Activated T-helper 17 cell treated with anti-CD3 and anti-CD28 coated beads, Interleukin-2, amount 50 U/mL, for 72 hours (primary cell): ENCODE measurements at regions not wholly inside any gene's neighbourhood (a gene's known extent, or its start where the extent isn't known, plus 50 kb on each side); places are given as distances from the start of the nearest gene placed in this dataset.
"Not testable (repeated sequence)": the region's sequence is repeated elsewhere in the genome, so short reads cannot be mapped to it uniquely, and the experiment has no call there.

ENCODE experiments used
- ATAC-seq: fragments of 150-1000 bp; cut with Tn5 transposase; replicated peaks from 2 replicates; pipeline ENCODE4 v1.10.0; 2021; ENCODE audit warnings: mild to moderate bottlenecking, moderate library complexity
- H3K27ac Mint-ChIP-seq: one replicate; pipeline ENCODE4 v1.8.0; 2022; ENCODE audit warnings: mixed read lengths
- H3K27me3 Mint-ChIP-seq: one replicate; pipeline ENCODE4 v1.8.0; 2022; ENCODE audit warnings: mixed read lengths
- H3K36me3 Mint-ChIP-seq: one replicate; pipeline ENCODE4 v1.8.0; 2022; ENCODE audit warnings: low read depth, mild to moderate bottlenecking, mixed read lengths
- H3K4me1 Mint-ChIP-seq: one replicate; pipeline ENCODE4 v1.8.0; 2022; ENCODE audit warnings: mixed read lengths
- H3K4me3 Mint-ChIP-seq: one replicate; pipeline ENCODE4 v1.8.0; 2022; ENCODE audit warnings: mild to moderate bottlenecking, mixed read lengths
- H3K9me3 Mint-ChIP-seq: one replicate; pipeline ENCODE4 v1.8.0; 2022; ENCODE audit warnings: mixed read lengths

DNA sequence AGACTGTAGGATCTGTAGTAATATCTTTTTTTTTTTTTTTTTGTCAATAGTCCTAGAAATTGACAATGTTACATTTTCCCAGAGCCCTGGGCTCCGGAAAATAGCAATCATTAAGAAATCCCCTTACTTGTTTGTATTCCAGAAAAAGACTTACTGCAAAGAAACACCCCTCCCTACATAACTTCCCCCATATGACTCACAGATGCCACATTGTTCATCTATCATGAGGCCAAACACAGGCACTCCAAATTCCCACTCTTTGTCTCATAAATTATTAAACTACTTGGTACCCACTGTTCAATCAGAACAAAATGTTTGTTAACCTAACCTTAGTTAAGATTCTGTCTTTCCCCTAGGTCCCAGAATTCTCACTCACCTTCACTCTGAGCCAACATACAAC lies 53.5 kb downstream of the TEX51 start:
- H3K4me1 Mint-ChIP-seq = no peaks in the 10 kb centered on the region
- H3K36me3 Mint-ChIP-seq = no peaks in the 10 kb centered on the region
- peaks cover 41% of the 10 kb centered on the region for H3K27me3 Mint-ChIP-seq
- H3K4me3 Mint-ChIP-seq = no peak overlapping the region
- no peak for ATAC-seq
- no peak overlapping the region for H3K27ac Mint-ChIP-seq
- no peaks in the 10 kb centered on the region for H3K9me3 Mint-ChIP-seq

DNA sequence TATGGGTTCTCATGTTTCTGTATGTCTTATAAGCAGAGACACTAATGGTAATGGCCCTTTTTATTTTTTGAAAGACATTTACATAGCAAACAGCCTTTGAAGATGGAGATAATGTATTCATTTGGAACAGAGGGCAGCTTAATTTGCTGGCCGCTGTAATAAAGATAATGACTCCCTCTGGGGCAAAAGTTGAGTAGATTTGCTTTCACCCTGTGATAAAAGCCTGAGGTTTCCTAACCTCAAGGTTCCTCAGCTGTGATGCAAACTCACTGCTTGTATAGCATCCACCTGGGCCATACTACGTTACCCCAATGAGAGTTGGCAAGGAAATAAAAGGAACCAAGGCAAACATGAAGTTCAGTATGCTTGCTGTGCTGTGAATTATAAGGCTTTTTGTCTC lies 54.8 kb downstream of the TEX51 start:
- no peaks in the 10 kb centered on the region for H3K36me3 Mint-ChIP-seq
- no peaks in the 10 kb centered on the region for H3K9me3 Mint-ChIP-seq
- H3K27ac Mint-ChIP-seq = no peak overlapping the region
- no peaks in the 10 kb centered on the region for H3K4me1 Mint-ChIP-seq
- H3K27me3 Mint-ChIP-seq = peaks cover 37% of the 10 kb centered on the region
- no peak overlapping the region for H3K4me3 Mint-ChIP-seq
- ATAC-seq = no peak

DNA sequence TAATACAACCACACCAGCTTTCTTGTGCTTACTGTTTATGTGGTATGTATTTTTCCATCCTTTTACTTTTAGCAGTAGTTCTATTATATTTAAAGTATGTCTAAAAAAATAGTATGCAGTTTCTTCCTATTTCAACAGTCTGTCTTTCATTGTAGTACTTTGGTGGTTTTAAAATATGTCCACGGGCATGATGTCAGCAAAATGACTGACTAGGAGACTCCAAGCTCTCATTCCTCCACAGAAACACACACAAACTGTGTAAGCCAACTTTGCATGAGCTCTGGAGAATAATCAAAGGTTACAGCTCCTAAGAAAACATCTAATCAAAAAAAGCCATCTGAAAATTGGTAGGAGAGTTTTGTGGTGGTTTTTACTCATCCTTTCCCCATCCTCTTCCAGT lies 56.1 kb downstream of the TEX51 start:
- Mint-ChIP-seq H3K4me3 (no peak overlapping the region), H3K27ac (no peak overlapping the region), H3K27me3 (peaks cover 47% of the 10 kb centered on the region), H3K9me3 (no peaks in the 10 kb centered on the region), H3K4me1 (no peaks in the 10 kb centered on the region), H3K36me3 (no peaks in the 10 kb centered on the region)
- ATAC-seq = no peak

- not testable (repeated sequence) for H3K4me3 Mint-ChIP-seq, H3K9me3 Mint-ChIP-seq, H3K36me3 Mint-ChIP-seq, H3K4me1 Mint-ChIP-seq, ATAC-seq, H3K27ac Mint-ChIP-seq
- peaks cover 60% of the 10 kb centered on the region for H3K27me3 Mint-ChIP-seq
These were observed 58.1 kb downstream of the TEX51 start for GRCh38 chr2:126956773-126957172.

DNA sequence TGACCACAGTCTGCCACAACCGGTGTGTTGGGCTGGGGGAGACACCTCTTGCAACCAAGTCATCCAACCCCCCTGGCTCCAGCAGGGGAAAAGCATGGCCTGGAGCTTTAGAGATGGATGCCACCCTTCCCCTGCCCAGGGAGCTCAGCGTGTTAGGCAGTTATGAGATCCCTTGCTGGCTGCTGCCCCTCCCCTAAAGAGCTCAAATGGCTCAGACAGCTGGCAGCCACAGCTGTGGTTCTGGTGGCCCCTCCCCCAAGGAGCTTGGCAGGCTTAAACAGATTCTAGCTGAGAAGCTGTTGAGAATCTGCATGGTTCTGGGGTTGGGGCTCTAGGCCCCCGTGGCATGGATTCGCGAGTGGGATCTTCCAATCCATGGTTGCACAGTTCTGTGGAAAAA lies 64.7 kb downstream of the TEX51 start:
- H3K9me3 Mint-ChIP-seq = peaks cover 5% of the 10 kb centered on the region
- H3K27ac Mint-ChIP-seq = no peak overlapping the region
- ATAC-seq = no peak
- H3K27me3 Mint-ChIP-seq = peaks cover 49% of the 10 kb centered on the region
- H3K36me3 Mint-ChIP-seq = no peaks in the 10 kb centered on the region
- no peaks in the 10 kb centered on the region for H3K4me1 Mint-ChIP-seq
- H3K4me3 Mint-ChIP-seq = no peak overlapping the region

- Mint-ChIP-seq H3K9me3 (no peaks in the 10 kb centered on the region), H3K4me1 (no peaks in the 10 kb centered on the region), H3K36me3 (no peaks in the 10 kb centered on the region), H3K27me3 (peaks cover 38% of the 10 kb centered on the region), H3K4me3 (no peak overlapping the region), H3K27ac (no peak overlapping the region)
- no peak for ATAC-seq
These were observed 67.9 kb downstream of the TEX51 start for GRCh38 chr2:126966601-126967000.

DNA sequence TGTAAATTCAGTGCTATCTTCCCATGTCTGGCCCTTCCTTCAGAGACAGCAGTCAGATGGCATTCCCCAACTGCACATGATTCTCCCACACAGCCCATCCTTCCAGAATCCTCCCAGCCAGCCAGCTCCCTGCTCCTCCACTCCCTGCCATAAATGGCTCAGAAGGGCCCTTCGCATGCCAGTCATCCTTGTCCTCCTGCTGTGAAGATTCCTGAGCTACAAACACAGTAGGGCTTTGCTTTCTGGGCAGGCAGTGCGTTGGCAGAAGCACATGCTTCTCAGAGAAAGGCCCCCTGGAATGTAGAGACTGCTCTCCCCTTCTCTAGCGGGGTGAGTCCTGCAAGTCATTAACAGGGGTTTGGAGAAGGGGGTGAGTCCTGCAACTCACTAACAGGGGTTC lies 71.9 kb downstream of the TEX51 start:
- H3K9me3 Mint-ChIP-seq = no peaks in the 10 kb centered on the region
- no peak for ATAC-seq
- no peaks in the 10 kb centered on the region for H3K4me1 Mint-ChIP-seq
- no peak overlapping the region for H3K4me3 Mint-ChIP-seq
- peaks cover 40% of the 10 kb centered on the region for H3K27me3 Mint-ChIP-seq
- no peaks in the 10 kb centered on the region for H3K36me3 Mint-ChIP-seq
- no peak overlapping the region for H3K27ac Mint-ChIP-seq

GRCh38 chr2:126971162-126971480 lies 72.4 kb downstream of the TEX51 start:
- Mint-ChIP-seq H3K27ac (no peak overlapping the region), H3K4me3 (no peak overlapping the region), H3K36me3 (no peaks in the 10 kb centered on the region), H3K4me1 (no peaks in the 10 kb centered on the region), H3K27me3 (peaks cover 37% of the 10 kb centered on the region), H3K9me3 (no peaks in the 10 kb centered on the region)
- no peak for ATAC-seq

DNA sequence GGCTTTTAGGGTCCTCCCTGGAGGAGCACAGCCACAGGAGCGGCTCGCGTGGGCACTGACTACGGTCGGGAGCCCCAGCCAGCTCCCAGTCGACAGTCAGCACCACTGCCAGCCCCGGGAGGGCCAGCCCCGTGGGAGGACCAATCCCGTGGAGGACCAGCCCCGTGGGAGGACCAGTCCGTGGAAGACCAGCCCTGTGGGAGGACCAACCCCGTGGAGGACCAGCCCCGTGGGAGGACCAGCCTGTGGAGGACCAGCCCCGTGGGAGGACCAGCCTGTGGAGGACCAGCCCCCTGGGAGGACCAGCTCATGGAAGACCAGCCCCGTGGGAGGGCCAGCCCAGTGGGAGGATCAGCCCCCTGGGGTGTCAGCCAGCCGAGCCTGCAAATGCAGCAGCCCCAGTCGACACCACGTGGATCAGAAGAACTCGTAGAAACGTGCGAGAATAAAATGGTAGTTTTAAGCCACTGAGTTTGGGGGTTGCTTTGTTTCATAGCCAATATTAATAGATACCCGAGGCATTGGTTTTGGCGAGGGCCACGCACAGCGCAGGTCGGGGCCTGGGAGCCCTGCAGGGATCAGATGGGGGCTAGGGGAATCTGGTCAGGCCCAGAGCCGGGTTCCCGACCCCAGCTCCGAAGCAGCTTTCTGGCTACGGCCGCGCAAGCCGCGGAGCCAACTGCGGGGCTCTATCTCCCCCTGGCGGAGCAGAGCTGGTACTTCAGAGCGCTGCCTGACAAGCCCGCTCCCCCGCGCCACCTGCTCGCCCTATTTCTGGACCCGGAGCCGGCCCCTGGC lies 73.0 kb downstream of the TEX51 start:
- ATAC-seq = peak; percentile 77
- no peaks in the 10 kb centered on the region for H3K9me3 Mint-ChIP-seq
- peaks cover 37% of the 10 kb centered on the region for H3K27me3 Mint-ChIP-seq
- H3K4me3 Mint-ChIP-seq = peak overlapping the region; percentile 31
- no peak overlapping the region for H3K27ac Mint-ChIP-seq
- H3K36me3 Mint-ChIP-seq = no peaks in the 10 kb centered on the region
- no peaks in the 10 kb centered on the region for H3K4me1 Mint-ChIP-seq

DNA sequence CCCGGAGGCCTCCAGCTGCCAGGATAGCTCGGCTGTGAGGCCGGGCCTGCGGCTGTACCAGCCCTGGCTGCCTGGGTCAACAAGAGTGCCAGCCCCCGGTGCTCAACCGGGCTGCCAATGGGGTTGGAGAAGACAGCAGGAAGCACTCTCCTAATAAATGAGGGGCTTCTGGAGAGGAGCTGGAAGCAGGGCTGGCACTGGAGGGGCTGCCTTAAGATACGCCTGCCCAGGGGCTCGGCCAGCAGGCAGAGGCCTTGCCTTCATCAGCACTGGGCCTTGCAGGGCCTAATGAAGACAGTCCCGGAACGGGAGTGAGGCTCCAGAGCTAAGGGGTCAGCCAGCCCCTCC lies 73.6 kb downstream of the TEX51 start:
- H3K27me3 Mint-ChIP-seq = peaks cover 31% of the 10 kb centered on the region
- no peaks in the 10 kb centered on the region for H3K9me3 Mint-ChIP-seq
- H3K36me3 Mint-ChIP-seq = no peaks in the 10 kb centered on the region
- no peaks in the 10 kb centered on the region for H3K4me1 Mint-ChIP-seq
- H3K4me3 Mint-ChIP-seq = peak overlapping the region; percentile 31
- H3K27ac Mint-ChIP-seq = no peak overlapping the region
- no peak for ATAC-seq

DNA sequence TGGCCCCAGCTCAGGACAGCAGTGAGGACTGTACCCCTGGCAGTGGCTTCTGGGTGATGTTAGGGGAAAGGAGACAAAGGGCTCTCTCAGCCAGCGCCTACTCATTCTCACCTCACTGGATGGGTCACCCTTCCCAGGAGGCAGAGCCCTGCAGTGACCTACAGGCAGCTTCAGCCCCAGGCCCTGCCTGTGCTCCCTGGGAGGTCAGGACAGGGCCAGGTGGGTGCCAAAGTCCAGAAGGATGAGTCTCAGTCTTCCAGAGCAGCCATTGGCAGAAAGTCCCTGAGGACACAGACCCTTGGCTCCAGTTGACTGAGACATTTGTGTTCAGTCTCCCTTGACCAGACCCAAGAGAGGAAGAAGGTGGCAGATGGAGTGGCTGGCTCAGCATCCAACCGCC lies 75.1 kb downstream of the TEX51 start:
- Mint-ChIP-seq H3K4me3 (no peak overlapping the region), H3K27me3 (peaks cover 27% of the 10 kb centered on the region), H3K4me1 (no peaks in the 10 kb centered on the region), H3K27ac (no peak overlapping the region), H3K36me3 (no peaks in the 10 kb centered on the region), H3K9me3 (no peaks in the 10 kb centered on the region)
- ATAC-seq = no peak

DNA sequence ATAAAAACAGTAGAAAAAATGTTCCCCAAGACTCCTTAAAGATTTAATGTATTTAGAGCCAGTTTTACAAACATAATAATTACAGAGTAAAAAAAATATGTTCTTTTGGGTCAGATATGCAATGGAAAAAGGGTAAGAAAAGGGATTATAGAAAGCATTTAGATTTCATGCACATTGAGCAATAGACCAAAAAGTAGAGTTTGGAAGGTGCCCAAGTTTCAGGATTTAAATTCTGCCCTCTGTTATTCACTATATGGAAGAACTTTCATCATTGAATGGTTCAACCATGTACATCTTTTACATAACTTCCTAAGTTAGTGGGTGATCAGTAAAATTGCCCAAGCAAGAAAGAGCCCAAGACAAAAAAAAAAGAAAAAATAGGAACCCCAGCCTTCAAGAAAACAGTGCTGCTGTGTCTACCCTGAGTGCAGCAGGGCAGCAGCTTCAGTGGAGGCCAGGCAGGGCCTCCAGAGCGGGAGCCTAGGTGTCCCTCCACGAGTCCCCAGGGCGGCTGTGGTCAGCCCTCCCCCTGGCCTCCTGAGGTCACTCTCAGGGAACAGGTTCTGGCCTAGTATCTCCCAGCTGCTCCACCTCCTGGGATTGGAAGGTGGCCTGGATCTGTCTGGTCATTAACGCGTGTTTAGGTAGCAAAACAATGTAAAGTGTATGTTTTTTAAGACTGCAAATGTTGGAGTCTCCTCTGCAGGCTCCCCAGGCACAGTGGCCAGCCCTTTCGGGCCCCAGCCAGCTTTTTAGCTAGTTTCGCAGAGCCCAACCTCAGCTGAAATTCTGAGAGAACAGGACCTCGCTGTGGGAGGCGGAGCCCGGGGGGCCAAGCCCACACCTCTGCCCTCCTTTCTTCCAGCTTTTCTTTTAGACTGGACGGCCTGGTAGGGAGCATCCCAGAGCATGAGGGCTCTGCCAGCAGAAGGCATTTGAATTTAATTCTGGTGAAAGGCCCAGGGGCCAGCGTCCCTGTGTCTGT lies 77.3 kb downstream of the TEX51 start:
- Mint-ChIP-seq H3K36me3 (no peaks in the 10 kb centered on the region), H3K27me3 (peaks cover 15% of the 10 kb centered on the region), H3K4me1 (no peaks in the 10 kb centered on the region), H3K4me3 (no peak overlapping the region), H3K27ac (no peak overlapping the region), H3K9me3 (no peaks in the 10 kb centered on the region)
- no peak for ATAC-seq

DNA sequence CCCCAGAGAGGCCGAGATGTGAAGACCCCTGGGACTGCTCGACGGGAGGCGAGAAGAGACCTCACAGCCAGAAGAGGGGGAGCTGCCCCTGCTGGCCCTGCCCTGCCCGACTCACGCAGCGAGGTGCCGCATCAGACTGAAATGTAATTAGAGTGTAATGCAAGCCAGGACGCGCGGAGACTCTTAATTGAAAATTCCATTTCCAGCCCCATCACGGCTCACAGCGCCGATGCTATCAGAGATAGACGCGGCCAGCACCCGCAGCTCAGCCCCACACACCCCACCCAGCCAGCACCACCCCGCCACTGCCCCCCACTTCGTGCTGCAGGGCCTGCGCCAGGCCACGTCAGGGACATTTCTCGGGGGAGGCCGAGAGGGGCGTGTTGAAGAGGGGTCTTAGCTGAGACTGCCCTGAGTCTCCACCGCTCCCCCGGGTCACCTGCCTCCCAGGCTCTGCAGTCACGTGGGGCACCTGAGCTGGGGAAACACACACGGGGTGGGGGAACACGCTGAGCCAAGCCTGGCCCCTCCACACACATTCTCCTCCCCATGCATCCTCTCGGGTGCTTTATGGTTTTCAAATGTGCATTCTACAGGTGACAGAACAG lies 78.1 kb downstream of the TEX51 start:
- H3K27me3 Mint-ChIP-seq = peaks cover 15% of the 10 kb centered on the region
- ATAC-seq = no peak
- H3K4me3 Mint-ChIP-seq = no peak overlapping the region
- no peaks in the 10 kb centered on the region for H3K9me3 Mint-ChIP-seq
- H3K4me1 Mint-ChIP-seq = no peaks in the 10 kb centered on the region
- no peak overlapping the region for H3K27ac Mint-ChIP-seq
- no peaks in the 10 kb centered on the region for H3K36me3 Mint-ChIP-seq

- Mint-ChIP-seq H3K27ac (no peak overlapping the region), H3K4me1 (no peaks in the 10 kb centered on the region), H3K9me3 (no peaks in the 10 kb centered on the region), H3K27me3 (peaks cover 7% of the 10 kb centered on the region), H3K36me3 (no peaks in the 10 kb centered on the region), H3K4me3 (no peak overlapping the region)
- ATAC-seq = no peak
These were observed 79.6 kb downstream of the TEX51 start for GRCh38 chr2:126978333-126978732.
